Activated CD8-positive, alpha-beta memory T cell treated with anti-CD3 and anti-CD28 coated beads for 4 hours (primary cell): ENCODE measurements at regions not wholly inside any gene's neighbourhood (a gene's known extent, or its start where the extent isn't known, plus 50 kb on each side); places are given as distances from the start of the nearest gene placed in this dataset.
"Not testable (repeated sequence)": the region's sequence is repeated elsewhere in the genome, so short reads cannot be mapped to it uniquely, and the experiment has no call there.

Experiments
- DNase-seq, 2 donors: peaks; one replicate each; pipeline ENCODE4 v3.0.0-alpha.2; 2020; ENCODE audit warnings: low read depth in 2 of 2

DNA sequence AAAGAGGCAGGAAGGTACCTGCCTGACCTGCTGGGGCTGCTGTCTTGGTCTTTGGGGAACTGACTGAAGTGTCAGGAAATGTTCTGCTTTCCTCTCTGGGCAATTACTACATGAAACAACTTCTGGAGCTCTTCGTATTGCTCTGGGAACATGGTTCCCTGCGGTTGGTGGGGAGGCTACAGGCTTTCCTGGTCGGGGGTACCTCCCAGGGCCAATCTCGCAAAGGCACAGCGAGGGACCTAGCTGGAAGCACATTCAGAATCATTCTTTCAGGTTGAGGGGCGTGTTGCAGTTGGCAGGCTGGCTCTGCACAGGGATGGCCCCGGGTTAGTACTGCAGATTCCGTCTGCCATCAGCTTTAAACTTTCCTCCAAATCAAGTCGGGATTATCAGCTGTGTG lies 88.9 kb upstream of the RANBP3L start:
- no peak for DNase-seq

DNA sequence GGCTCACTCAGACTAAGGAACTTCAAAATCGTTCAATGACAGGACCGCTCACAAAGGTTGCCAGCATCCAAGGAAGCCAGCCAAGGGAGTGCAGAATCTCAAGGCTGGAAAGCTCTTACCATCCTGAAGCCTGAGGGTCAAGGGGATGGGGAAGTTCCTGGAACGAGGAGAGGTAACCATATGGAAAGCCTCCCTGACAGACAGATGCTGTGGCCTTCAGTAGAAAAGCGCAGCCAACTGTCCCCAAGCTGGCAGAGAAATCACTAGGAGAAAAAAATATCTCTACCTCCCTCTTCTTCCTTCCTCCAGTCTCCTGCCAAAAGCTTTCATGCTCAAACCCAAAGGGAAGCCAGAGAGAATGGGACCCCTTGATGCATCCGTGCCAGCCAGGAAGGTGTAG lies 90.5 kb upstream of the RANBP3L start:
- no peak for DNase-seq

DNA sequence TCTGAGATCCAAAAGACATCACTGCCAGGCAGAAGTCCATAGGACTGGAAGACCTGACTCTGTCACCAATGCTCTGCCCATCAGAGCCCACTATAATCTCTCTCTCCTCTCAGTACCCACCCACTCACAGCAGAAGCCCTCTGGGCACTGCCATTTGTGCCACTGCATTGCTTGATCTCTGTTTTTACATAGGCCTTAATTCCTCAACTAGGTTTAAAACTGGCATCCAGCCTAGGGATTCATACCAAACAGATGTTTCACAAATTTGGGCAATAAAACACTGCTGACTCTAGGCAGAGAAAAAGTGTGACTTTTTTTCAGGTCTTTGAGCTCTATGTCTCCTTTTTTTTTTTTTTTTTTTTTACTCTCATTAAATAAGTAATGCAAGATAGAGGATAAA lies 91.1 kb upstream of the RANBP3L start:
- DNase-seq: no peak

DNA sequence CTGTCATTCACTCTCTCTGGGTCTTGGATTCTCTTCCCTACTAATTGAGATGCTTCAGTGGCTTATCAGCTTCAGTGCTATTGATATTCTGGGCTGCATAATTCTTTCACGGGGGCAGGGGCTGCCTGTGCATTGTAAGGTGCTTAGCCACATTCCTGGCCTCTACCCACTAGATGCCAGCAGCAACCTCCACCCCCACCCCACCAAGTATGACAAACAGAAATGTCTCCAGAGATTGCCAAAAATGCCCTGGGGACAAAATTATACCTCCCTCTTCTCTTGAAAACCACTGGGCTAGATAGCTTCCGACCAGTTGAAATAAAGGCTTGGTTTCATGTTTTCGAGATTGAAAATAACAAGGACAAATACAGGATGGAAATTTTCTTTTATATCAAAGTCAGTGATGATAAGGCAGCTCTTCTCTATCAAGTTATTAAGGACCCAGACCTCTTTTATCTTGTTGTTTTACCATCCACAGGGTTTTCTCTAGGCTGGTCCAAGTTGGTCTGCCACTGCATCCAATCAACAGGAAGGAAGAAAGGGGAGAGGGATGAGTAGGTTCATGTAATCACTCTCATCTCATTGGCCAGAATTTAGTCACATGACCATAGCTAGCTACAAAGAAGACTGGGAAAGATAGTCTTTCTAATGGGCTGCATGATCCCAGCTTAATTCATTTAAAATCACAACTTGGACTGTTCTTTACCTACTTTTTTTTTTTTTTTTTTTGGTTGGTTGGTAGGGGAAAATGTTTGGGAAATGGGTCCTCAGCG lies 92.1 kb upstream of the RANBP3L start:
- DNase-seq: no peak

DNA sequence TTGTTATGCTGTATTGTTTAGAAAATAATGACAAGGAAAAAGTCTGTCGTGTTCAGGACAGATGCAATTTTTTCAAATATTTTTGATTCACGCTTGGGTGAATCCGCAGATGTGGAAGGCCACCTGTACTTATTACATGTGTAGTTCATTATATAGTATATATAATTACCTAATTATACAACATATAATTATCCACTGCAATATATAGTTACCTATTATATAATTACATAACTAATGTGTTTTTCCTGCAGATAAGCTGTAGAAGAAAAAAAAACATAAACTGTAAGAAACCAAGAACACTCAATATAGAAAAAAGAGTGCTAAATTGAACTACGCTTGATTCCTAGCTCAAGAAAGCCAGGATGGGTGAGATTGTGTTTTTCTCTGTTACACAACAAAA lies 93.6 kb upstream of the RANBP3L start:
- no peak for DNase-seq

DNA sequence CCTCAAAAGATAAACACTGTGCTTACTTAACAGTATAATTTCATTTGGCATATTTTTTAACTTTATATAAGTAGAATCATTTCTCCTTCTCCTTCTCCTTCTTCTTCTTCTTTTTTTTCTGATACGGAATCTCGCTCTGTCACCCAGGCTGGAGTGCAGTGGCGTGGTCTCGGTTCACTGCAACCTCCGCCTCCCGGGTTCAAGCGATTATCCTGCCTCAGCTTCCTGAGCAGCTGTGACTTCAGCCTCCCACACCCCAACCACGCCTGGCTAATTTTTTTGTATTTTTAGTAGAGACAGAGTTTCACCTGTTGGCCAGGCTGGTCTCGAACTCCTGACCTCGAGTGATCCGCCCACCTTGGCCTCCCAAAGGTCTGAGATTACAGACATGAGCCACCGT lies 94.2 kb upstream of the RANBP3L start:
- DNase-seq: not testable (repeated sequence)

DNA sequence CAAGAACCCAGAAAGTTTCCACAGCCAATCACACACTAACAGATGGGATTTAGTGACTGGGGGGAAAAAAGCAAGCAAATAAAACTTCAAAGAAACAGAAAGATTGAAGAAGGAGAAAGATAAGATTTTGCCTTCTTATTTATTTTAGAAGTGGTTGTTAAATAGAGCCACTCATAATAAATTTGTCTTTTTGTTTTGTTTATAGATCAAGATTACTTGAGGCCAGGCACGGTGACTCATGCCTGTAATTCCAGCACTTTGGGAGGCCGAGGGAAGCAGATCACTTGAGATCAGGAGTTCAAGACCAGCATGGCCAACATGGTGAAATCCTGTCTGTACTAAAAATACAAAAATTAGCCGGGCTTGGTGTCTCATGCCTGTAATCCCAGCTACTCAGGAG lies 94.9 kb upstream of the RANBP3L start:
- no peak for DNase-seq

DNA sequence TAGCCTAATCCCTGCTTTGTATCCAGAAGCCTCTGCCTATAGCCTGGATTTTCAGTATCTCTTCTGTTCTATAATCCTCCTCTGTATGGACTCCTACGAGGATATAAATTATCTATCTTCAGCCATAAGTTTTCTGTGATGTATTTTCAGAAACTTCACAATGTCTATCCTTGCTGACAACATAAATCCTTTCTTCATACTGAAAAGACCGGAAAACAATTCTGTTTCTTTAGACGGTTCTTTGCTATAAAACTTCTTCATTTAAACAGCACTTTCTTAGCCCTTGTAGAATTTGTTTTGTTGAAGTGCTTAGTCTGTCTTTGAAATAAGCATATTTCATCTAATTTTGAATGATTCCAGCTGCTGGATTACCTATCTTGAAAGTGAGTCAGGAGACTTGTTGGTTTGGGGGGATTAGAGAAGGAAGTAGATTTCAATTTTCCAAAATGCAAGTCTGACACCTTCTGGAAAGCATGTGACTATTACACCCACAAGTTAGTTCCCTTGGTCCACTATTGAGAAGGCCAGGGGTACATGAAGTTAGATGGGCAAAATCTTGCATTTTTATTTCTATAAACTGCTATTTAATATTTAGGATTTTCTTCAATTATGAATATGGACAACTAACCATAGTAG lies 96.3 kb upstream of the RANBP3L start:
- no peak for DNase-seq

DNA sequence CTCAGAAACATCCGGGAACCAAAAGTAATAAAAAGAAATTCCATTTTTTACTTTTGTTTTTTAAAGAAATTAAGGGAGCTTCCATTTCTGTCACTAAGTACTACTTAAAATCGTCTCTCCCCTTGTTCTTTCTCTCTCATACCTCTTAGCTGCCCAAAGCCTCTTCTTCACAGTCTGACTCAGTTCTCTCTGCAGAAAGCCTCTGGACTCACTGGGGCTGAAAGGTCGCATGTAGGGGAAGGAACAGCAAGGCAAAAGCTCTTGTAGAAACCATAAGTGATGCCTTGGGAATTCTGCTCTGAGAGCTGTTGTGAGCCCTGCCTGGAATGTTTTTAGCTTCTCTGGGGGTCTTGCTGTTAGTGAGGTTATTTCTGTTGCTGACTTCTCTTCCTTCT lies 100.8 kb upstream of the RANBP3L start:
- no peak for DNase-seq

DNA sequence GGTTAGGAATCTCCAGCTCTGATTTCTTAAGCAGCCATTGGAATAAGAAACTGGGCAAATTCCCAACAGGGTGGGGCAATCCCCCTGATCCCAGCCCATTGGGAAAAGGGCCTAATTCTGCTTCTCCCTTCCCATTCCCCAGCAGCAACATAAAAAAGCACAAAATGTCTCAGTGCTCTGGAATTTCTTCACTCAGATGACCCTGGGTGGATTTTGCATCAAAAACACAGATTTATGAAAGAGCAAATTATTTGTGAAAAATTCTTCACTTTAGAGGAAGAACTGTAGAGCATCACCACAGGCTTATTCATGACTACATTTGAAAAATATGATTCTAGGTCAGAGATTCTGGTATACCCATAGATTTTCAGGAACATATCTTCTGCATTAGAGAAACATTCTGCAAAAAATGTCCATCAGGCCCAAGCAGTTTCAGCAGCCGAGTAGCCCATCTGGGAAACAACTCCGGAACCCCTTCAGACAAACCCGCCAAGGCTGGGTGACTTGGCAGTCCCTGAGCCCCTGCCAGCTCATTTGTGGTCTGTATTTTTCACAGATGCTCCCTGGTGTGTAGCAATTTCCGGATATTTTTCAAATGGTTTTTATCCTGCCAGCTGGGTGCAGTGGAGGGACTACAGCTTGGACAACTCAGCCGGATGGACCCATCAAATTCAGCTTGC lies 102.1 kb upstream of the RANBP3L start:
- no peak for DNase-seq

DNA sequence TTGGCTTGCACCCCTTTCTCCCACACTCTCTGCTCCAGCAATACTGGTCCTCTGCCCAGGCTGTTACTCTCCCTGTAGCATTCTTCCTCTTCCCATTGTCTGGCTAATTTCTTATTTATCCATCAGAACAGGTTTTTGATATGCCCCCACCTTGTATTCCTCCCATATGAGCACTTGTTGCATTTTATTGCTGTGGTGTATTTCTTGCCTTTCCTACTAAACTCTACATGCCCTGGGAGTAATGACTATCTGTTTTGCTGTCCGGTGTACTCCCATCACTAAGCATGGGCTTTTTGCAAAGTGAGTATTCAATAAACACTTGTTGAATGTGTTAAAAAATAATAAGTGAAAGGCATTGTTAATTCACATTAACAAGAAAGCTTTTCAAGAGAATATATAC lies 104.3 kb upstream of the RANBP3L start:
- DNase-seq: no peak

DNA sequence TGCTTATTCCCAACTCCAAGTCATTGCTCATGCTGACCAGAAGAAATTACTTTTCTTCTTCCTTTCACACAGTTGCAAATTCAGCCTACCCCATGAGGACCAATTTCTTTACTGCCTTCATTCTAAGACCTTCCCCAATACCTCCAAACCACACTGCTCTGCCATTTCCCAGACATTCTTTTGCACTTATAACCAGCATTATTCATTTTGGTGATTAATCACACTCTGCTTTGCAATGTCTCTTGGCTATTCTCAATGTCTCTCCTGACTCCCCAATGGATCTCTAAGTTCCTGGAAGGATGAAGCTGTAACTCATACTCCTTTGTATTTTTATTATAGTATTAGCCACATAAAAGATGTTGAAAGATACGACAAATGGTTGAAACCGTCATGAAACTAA lies 105.7 kb upstream of the RANBP3L start:
- DNase-seq: no peak

DNA sequence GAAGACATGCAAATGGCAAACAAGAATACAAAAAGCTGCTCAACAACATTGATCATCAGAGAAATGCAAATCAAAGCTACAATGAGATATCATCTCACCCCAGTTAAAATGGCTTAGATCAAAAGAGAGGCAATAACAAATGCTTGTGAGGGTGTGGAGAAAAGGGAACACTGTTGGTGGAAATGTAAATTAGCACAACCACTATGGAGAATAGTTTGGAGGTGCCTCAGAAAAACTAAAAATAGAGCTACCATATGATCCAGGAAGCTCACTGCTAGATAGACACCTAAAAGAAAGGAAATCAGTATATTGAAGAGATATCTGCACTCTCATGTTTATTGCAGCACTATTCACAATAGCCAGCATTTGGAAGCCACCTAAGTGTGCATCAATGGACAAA lies 108.0 kb upstream of the RANBP3L start:
- DNase-seq: not testable (repeated sequence)

DNA sequence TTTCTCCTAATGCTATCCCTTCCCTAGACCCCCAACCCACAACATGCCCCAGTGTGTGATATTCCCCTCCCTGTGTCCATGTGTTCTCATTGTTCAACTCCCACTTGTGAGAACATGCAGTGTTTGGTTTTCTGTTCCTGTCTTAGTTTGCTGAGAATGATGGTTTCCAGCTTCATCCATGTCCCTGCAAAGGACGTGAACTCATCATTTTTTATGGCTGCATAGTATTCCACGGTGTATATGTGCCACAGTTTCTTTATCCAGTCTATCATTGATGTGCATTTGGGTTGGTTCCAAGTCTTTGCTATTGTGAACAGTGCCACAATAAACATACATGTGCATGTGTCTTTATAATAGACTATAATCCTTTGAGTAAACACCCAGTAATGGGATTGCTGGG lies 109.0 kb upstream of the RANBP3L start:
- DNase-seq: not testable (repeated sequence)

DNA sequence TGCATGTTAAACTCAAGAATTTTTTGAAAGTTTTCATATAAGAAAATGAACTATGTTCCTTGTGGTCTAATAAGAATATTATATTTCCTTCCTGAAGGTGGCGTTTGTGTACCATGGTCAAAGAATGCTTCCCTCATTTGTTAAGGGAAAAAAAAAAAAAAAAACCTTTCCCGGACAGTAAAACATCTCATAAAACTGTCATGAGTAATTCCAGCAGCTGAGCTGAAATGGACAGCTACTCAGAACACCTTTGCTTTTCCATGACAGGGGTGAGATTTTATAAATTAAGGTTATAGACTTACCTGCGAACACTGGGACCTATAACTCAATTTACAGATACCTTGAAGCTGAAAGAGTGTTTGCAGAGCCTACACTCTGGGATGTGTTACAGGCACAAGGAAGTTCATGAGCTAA lies 113.2 kb upstream of the RANBP3L start:
- no peak for DNase-seq

DNA sequence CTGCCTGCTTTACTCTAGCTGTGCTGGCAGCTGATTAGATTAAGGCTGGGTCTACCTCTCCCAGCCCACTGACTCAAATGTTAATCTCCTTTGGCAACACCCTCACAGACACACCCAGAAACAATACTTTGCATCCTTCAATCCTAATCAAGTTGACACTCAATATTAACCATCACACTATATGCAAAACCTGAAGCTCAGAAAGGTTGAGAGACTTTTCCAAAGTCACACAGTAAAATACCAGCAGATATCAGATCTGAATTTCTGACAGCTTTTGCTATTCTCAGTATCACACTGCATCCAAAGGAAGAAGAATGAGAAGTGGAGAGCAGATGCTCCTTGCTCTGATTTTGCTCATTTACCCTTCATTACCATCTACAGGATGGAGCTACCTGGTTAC lies 114.9 kb upstream of the RANBP3L start:
- DNase-seq: no peak

DNA sequence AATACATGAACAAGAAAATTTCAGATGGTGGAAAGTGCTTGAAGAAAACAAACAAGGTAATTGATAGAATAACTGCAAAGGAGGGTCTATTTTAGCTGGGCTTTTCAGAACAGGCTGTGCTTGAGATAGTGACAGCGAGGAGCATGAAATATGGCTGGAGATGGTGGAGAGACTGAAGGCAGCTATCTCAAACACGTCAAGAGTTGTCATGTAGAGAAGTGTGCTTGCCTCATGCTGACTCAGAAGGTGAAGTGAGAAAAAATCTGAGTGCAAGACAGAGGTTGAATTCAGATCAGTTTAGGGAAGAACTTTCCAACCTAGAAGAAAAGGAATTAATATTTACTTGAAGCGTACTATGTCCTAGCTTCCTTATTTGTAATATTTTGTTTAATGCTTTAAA lies 115.5 kb upstream of the RANBP3L start:
- DNase-seq: no peak

DNA sequence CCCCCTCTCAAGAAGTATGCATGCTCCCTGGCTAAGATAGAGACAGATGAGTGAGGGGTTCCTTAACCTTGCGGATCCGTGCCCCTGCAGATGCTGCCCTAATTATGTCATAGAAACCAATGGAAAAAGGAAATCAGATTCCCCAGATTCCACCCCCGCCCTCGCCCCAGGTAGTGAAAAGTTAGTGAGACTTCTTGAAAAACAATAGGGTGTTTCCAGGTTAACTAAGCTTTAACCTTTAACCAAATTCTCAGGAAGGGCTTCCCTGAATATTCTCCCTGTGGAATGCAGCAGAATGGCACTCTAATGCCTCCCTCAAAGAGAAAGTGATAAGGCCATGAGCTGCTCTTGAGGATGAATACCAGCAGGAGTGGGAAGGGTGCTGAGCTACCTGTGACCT lies 116.0 kb upstream of the RANBP3L start:
- no peak for DNase-seq

DNA sequence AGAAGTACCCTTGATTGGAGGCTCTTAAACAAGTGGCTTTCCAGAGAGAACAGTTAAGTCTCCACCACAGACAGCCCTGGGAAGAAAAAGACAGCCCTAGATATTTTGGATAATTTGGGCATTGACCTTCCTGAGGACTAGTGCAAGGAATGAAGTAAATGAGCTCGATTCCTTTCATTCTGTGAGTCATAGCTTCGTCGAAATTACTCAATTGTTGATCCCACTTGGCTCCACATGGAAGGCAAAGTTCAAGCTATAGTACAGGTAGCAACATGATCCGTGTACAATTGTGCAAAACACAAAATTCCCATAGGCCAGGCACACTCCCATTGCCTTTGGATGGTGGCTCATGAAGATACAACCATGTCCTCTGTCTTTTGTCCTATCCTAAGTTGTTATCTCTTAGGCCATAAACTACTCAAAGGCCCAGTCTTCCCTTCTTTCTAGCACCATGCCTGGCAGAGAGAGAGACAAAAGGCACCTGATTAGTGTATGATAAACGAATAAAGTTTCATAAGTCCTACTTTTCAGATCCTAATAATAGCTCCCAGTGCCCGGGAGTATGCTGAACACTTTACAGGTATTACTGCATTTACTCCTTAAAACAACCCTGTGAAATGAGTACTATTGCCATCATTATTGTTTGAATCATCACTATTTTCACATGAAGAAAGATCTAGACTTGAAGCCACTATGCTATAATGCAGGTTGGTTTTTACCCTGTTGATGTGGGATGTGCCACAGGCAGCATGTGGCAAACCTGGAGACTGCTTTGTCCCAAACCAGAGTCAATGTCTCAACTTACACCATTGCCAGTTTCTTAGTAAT lies 116.7 kb upstream of the RANBP3L start:
- DNase-seq: no peak

DNA sequence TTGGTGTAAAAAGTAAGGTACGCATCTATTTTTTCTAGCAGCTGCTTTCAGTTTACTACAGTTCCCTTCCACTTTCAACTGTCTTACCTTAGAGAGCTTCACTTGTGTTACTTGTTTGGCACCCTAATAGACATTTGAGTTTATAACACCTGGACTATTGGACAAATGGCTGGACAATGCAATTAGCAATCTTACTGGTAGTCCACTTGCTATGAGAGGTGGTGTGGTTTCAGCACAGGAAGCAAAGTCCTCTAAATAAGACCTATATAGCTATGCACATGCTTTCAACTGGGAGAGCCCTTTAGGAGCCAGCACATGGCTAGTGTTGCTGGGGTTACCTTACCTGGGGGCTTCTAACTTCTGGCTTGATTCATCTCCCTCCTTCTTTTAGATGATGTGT lies 119.6 kb upstream of the RANBP3L start:
- no peak for DNase-seq

DNA sequence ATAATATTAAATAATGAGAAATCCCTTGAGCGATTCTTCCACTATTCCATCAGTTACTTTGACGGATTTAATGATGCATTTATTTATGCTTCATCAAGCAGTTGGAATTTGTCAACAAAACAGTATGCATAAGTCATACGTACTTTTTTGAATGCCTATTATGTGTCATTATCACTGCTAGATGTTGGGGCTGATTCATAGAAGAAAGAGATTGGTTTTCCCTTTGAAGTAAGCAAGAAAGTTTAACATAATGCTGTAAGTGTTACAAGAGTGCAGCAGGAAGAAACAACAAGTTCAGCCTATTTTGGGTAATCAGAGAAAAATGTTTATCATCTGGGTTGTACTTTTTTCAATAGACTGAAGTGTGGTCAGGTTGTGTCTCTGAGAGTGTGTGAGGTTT lies 121.2 kb upstream of the RANBP3L start:
- DNase-seq: no peak

DNA sequence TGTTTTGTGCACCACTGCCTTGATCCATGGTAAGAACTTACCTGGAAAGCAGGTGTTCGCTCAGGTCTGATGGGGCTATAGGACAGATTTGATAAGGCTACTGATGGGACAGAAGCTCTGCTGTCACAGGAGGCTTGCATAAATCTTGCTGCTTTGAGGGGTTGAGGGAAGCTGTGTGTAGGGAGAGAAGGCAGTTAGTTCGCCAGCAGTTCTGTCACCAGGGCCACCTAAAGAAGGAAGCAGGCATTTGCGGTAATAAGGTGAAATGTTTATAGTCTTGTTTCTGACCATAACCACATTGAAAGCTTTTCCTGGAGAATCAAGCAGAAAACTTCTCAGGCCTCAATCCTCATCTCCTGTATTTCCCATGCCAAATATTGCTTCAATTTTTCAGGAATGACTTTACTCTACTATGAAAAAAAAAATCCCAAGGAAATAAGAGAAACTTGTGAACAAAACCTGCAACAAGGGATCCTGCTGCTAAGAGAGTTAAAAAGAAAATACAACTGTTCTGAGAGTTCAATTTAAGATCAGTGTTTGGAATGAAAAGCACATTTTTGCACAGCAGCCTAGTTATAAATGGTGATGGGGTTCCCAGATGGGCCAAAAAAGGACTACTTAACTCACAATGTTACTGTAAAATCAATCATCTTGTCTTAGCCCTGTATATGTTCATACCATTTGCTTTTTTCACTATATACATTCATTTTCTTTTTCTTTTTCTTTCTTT lies 122.0 kb upstream of the RANBP3L start:
- no peak for DNase-seq
